Left forelimb (tissue), 1 donor: ENCODE measurements at regions not wholly inside any gene's neighbourhood (a gene's known extent, or its start where the extent isn't known, plus 50 kb on each side); places are given as distances from the start of the nearest gene placed in this dataset.
"Not testable (repeated sequence)": the region's sequence is repeated elsewhere in the genome, so short reads cannot be mapped to it uniquely, and the experiment has no call there.

ENCODE experiments used
- DNase-seq: peaks from one replicate; pipeline ENCODE4 v3.0.0-alpha.2; 2018; ENCODE audit warnings: low spot score

- DNase-seq, result no peak
These were observed 217.7 kb upstream of the CENPE start for GRCh38 chr4:103415801-103416200.

GRCh38 chr4:103412646-103413045 is 214.5 kb upstream of the CENPE start:
- not testable (repeated sequence) for DNase-seq

GRCh38 chr4:103410386-103410785 is 212.2 kb upstream of the CENPE start:
- DNase-seq, result no peak

- DNase-seq, result no peak
These were observed 207.3 kb upstream of the CENPE start for GRCh38 chr4:103405415-103405814.

GRCh38 chr4:103403619-103404018 is 205.5 kb upstream of the CENPE start:
- no peak for DNase-seq

GRCh38 chr4:103402198-103402597 is 204.1 kb upstream of the CENPE start:
- no peak for DNase-seq

GRCh38 chr4:103400405-103400804 is 202.3 kb upstream of the CENPE start:
- DNase-seq, result no peak

GRCh38 chr4:103397541-103397940 is 199.4 kb upstream of the CENPE start:
- no peak for DNase-seq

- not testable (repeated sequence) for DNase-seq
These were observed 189.4 kb upstream of the CENPE start for GRCh38 chr4:103387508-103388011.

- DNase-seq, result not testable (repeated sequence)
These were observed 187.4 kb upstream of the CENPE start for GRCh38 chr4:103385565-103385964.

GRCh38 chr4:103375278-103375677 is 177.1 kb upstream of the CENPE start:
- DNase-seq, result no peak

GRCh38 chr4:103374758-103375157 is 176.6 kb upstream of the CENPE start:
- DNase-seq, result no peak

- DNase-seq, result no peak
These were observed 176.2 kb upstream of the CENPE start for GRCh38 chr4:103374306-103374705.

GRCh38 chr4:103372002-103372558 is 173.9 kb upstream of the CENPE start:
- DNase-seq, result no peak

GRCh38 chr4:103370336-103370735 is 172.2 kb upstream of the CENPE start:
- DNase-seq, result no peak

GRCh38 chr4:103365285-103365684 is 167.1 kb upstream of the CENPE start:
- DNase-seq, result no peak

- no peak for DNase-seq
These were observed 165.9 kb upstream of the CENPE start for GRCh38 chr4:103364083-103364482.

GRCh38 chr4:103361926-103362325 is 163.8 kb upstream of the CENPE start:
- DNase-seq, result no peak

- DNase-seq, result no peak
These were observed 161.8 kb upstream of the CENPE start for GRCh38 chr4:103359900-103360299.

- no peak for DNase-seq
These were observed 155.9 kb upstream of the CENPE start for GRCh38 chr4:103354006-103354405.

- no peak for DNase-seq
These were observed 131.5 kb upstream of the CENPE start for GRCh38 chr4:103329642-103330041.

- no peak for DNase-seq
These were observed 126.7 kb upstream of the CENPE start for GRCh38 chr4:103324811-103325210.

- no peak for DNase-seq
These were observed 120.2 kb upstream of the CENPE start for GRCh38 chr4:103318327-103318726.

- no peak for DNase-seq
These were observed 110.1 kb upstream of the CENPE start for GRCh38 chr4:103308248-103308561.
